Peyer's patch (tissue), 4 donors: ENCODE measurements at regions not wholly inside any gene's neighbourhood (a gene's known extent, or its start where the extent isn't known, plus 50 kb on each side); places are given as distances from the start of the nearest gene placed in this dataset.

ENCODE experiments used
- POLR2A ChIP-seq, 2 donors: fragments of 450-650 bp; IDR thresholded peaks; one replicate each; pipeline ENCODE4 v1.5.1; 2017; ENCODE audit warnings: antibody characterized with exemption in 2 of 2, mild to moderate bottlenecking in 2 of 2, moderate library complexity in 2 of 2
- TF ChIP-seq, protein P1 (sequence below), 6 experiments: fragments of 450-650 bp in 4 of 6; fragments of 200-600 bp in 2 of 6; sonication (generic) in 1 of 6; IDR thresholded peaks; one replicate each; pipeline ENCODE4 v1.5.1; 2017 to 2019; ENCODE audit warnings: antibody characterized with exemption in 6 of 6, mild to moderate bottlenecking in 3 of 6, moderate library complexity in 1 of 6

DNA sequence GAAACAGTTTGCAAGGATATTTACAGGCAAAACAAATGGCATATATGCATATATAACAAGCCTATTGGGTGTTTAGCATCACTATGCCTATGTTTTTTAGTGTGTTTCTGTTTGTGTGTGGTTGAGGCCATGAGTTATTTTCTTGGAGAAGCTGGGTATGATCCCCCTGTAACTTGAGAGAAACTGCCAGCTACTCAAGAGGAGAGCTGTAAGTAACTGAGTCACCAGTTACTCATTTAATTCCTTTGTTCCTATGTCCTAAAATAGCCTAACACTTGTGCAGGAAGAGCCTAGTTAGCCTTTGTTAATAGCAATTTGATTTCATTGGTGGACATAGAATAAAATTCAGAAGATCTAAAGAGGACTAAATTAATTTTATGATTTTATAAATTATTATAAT is 79.1 kb downstream of the PWWP3B start:
- TF ChIP-seq, protein P1, sequence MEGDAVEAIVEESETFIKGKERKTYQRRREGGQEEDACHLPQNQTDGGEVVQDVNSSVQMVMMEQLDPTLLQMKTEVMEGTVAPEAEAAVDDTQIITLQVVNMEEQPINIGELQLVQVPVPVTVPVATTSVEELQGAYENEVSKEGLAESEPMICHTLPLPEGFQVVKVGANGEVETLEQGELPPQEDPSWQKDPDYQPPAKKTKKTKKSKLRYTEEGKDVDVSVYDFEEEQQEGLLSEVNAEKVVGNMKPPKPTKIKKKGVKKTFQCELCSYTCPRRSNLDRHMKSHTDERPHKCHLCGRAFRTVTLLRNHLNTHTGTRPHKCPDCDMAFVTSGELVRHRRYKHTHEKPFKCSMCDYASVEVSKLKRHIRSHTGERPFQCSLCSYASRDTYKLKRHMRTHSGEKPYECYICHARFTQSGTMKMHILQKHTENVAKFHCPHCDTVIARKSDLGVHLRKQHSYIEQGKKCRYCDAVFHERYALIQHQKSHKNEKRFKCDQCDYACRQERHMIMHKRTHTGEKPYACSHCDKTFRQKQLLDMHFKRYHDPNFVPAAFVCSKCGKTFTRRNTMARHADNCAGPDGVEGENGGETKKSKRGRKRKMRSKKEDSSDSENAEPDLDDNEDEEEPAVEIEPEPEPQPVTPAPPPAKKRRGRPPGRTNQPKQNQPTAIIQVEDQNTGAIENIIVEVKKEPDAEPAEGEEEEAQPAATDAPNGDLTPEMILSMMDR (IDR thresholded peaks at IDR 0.05), result no peak
- no peak for TF ChIP-seq POLR2A (IDR thresholded peaks at IDR 0.05)
